OCI-LY7 (cell line): ENCODE measurements at regions not wholly inside any gene's neighbourhood (a gene's known extent, or its start where the extent isn't known, plus 50 kb on each side); places are given as distances from the start of the nearest gene placed in this dataset.

Experiments
- BruUV-seq: library from RNA; stranded (reverse); fragments of 400-500 nt; replicated peaks from 2 replicates; lab custom pipeline; 2021; lab: Mats Ljungman, UMichigan
- CTCF ChIA-PET: fragments of 300-600 bp; sonication (Branson Sonifier 250); formaldehyde crosslinking; loops from one replicate; lab custom pipeline; 2022; ENCODE audit warnings: antibody characterized with exemption; ENCODE audit not compliant: unreplicated experiment; lab: Charles Lee
- POLR2A ChIA-PET: fragments of 300-600 bp; sonication (Branson Sonifier 250); formaldehyde crosslinking; loops from one replicate; lab custom pipeline; 2022; ENCODE audit warnings: antibody characterized with exemption; lab: Charles Lee
- DNase-seq: peaks from one replicate; pipeline ENCODE4 v3.0.0-alpha.2; 2015; ENCODE audit warnings: low spot score
- H2AFZ ChIP-seq: fragments of 200-600 bp; sonication (generic), shearing (Covaris generic); 2 replicates; pipeline ENCODE4 v1.6.1; 2014; ENCODE audit warnings: mild to moderate bottlenecking, antibody characterized with exemption, low read length, moderate library complexity
- H3K27ac ChIP-seq: fragments of 200-600 bp; sonication (generic); 2 replicates; pipeline ENCODE4 v1.5.1; 2014; ENCODE audit warnings: mixed run types, low read depth, mild to moderate bottlenecking, moderate library complexity, low read length, inconsistent platforms; ENCODE audit not compliant: poor library complexity, severe bottlenecking
- H3K36me3 ChIP-seq: fragments of 200-600 bp; sonication (generic); 2 replicates; pipeline ENCODE4 v1.6.1; 2014; ENCODE audit warnings: mild to moderate bottlenecking, antibody characterized with exemption, low read length, moderate library complexity, mixed read lengths; ENCODE audit not compliant: insufficient read depth
- H3K4me1 ChIP-seq: fragments of 200-600 bp; sonication (generic); 2 replicates; pipeline ENCODE4 v1.5.1; 2014; ENCODE audit warnings: mild to moderate bottlenecking, low read length; ENCODE audit not compliant: insufficient read depth, poor library complexity, severe bottlenecking
- H3K4me2 ChIP-seq: fragments of 200-600 bp; sonication (generic); 2 replicates; pipeline ENCODE4 v1.6.1; 2014; ENCODE audit warnings: mild to moderate bottlenecking, low read length
- H3K4me3 ChIP-seq: fragments of 200-600 bp; sonication (generic); 2 replicates; pipeline ENCODE4 v1.5.1; 2014; ENCODE audit warnings: mild to moderate bottlenecking, low read depth, low read length; ENCODE audit not compliant: poor library complexity, severe bottlenecking
- H3K79me2 ChIP-seq: fragments of 200-600 bp; sonication (generic); 2 replicates; pipeline ENCODE4 v1.6.1; 2016; ENCODE audit warnings: low read depth, mild to moderate bottlenecking, low read length, moderate library complexity, mixed read lengths; ENCODE audit not compliant: insufficient read depth
- H3K9me2 ChIP-seq: fragments of 200-600 bp; sonication (generic); 2 replicates; pipeline ENCODE4 v1.6.1; 2016; ENCODE audit warnings: mild to moderate bottlenecking, low read length, mixed read lengths; ENCODE audit not compliant: insufficient read depth
- H3K9me3 ChIP-seq: fragments of 200-600 bp; sonication (generic); 2 replicates; pipeline ENCODE4 v1.6.1; 2014; ENCODE audit warnings: mild to moderate bottlenecking, mixed run types, low read length, mixed read lengths
- H4K20me1 ChIP-seq: fragments of 200-600 bp; sonication (generic); 2 replicates; pipeline ENCODE4 v1.6.1; 2014; ENCODE audit warnings: mild to moderate bottlenecking, antibody characterized with exemption, low read length, moderate library complexity, mixed read lengths; ENCODE audit not compliant: insufficient read depth
- CTCF ChIP-seq: fragments of 200-600 bp; sonication (generic); conservative IDR thresholded peaks from 2 replicates; pipeline ENCODE4 v1.5.1; 2014; ENCODE audit warnings: mild to moderate bottlenecking, antibody characterized with exemption, low read length, moderate library complexity, mixed read lengths
- EZH2phosphoT487 ChIP-seq: fragments of 200-600 bp; sonication (generic); IDR thresholded peaks from 2 replicates; pipeline ENCODE4 v1.6.1; 2018; ENCODE audit warnings: low read depth, borderline replicate concordance, mild to moderate bottlenecking, mixed run types, antibody characterized with exemption, low read length, moderate library complexity, mixed read lengths
- intact Hi-C: fragments of 100-400 bp; cut with micrococcal nuclease; formaldehyde crosslinking; loops from one replicate; pipeline ENCODE4 v1.10.0; 2022; ENCODE audit not compliant: unreplicated experiment

- ChIA-PET CTCF (no interaction called here), POLR2A (no interaction called here)
- H3K79me2 ChIP-seq: no peaks in the 10 kb centered on the region
Observed at GRCh38 chr10:31136386-31136785, 104.7 kb upstream of the ZNF438 start.

GRCh38 chr10:31136930-31137885, 105.5 kb upstream of the ZNF438 start:
- Histone ChIP-seq H3K9me3 (no peaks in the 10 kb centered on the region), H3K4me3 (no peak overlapping the region), H2AFZ (no peak overlapping the region), H3K4me2 (no peak overlapping the region), H3K36me3 (no peaks in the 10 kb centered on the region), H3K9me2 (no peaks in the 10 kb centered on the region), H3K79me2 (no peaks in the 10 kb centered on the region), H4K20me1 (no peaks in the 10 kb centered on the region), H3K4me1 (no peaks in the 10 kb centered on the region), H3K27ac (no peak overlapping the region)
- ChIA-PET POLR2A (interaction anchor here (0.6 kb wide), 2 partner anchors 16 to 35 kb away, joined by 3 read pairs; no protein-coding TSS in a partner anchor), CTCF (no interaction called here)
- BruUV-seq: no TSS peak
- intact Hi-C loops: no loop called here
- no peak for DNase-seq
- no peak for TF ChIP-seq CTCF
- TF ChIP-seq EZH2phosphoT487: no peak

More at GRCh38 chr10:31136386-31136785, 104.7 kb upstream of the ZNF438 start:
- Histone ChIP-seq H3K4me2 (no peak overlapping the region), H3K4me1 (no peaks in the 10 kb centered on the region), H2AFZ (no peak overlapping the region), H3K9me3 (no peaks in the 10 kb centered on the region), H3K4me3 (no peak overlapping the region), H3K9me2 (no peaks in the 10 kb centered on the region), H4K20me1 (no peaks in the 10 kb centered on the region), H3K36me3 (no peaks in the 10 kb centered on the region), H3K27ac (no peak overlapping the region)
- no peak for DNase-seq
- no peak for TF ChIP-seq CTCF
- no peak for TF ChIP-seq EZH2phosphoT487
- intact Hi-C loops: no loop called here
- BruUV-seq: no TSS peak

GRCh38 chr10:31138026-31138553, 106.4 kb upstream of the ZNF438 start:
- no peak overlapping the region for H2AFZ ChIP-seq
- ChIA-PET POLR2A (interaction anchor here (0.6 kb wide), 2 partner anchors 15 to 36 kb away, joined by 3 read pairs; no protein-coding TSS in a partner anchor), CTCF (no interaction called here)
- no TSS peak for BruUV-seq
- no peak for DNase-seq
- H3K79me2 ChIP-seq: no peaks in the 10 kb centered on the region
- TF ChIP-seq CTCF (no peak), EZH2phosphoT487 (no peak)
- intact Hi-C loops: no loop called here
- H3K36me3 ChIP-seq: no peaks in the 10 kb centered on the region
- no peak overlapping the region for H3K27ac ChIP-seq
- H3K4me1 ChIP-seq: no peaks in the 10 kb centered on the region
- H3K9me3 ChIP-seq: no peaks in the 10 kb centered on the region
- no peak overlapping the region for H3K4me2 ChIP-seq
- H4K20me1 ChIP-seq: no peaks in the 10 kb centered on the region
- H3K9me2 ChIP-seq: no peaks in the 10 kb centered on the region
- no peak overlapping the region for H3K4me3 ChIP-seq
